ENCODE measurements at regions not wholly inside any gene's neighbourhood (a gene's known extent, or its start where the extent isn't known, plus 50 kb on each side); places are given as distances from the start of the nearest gene placed in this dataset.

DNA sequence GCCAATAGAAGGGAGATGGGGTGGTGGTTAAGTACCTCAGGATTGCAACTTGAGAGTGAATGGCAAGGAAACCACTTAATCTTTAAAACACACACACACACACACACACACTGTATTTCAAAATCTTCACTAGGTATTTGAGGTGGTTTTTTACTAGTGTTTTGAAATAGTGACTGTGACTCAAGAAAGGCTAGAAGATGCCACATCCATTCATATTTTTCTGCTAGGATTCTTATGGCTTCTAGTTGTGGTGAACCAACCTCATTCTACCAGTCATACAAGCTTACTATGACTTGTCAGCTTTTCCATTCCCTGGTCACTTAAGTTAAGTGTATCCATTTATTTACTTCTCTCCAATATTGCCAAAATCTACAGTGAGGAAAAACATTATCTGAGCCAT lies 519.4 kb upstream of the JAG1 start:
- TF ChIP-seq CTCF (conservative IDR thresholded peaks at IDR 0.05; ENCODE audit: low read depth, low read length) (no peak), CHD1 (IDR thresholded peaks at IDR 0.05; ENCODE audit: low read depth, low read length) (no peak), POLR2A (IDR thresholded peaks at IDR 0.05; ENCODE audit: low read depth, low read length) (no peak), BHLHE40 (IDR thresholded peaks at IDR 0.05; ENCODE audit: low read depth, low read length) (no peak), MAZ (IDR thresholded peaks at IDR 0.05; ENCODE audit: borderline replicate concordance, low read depth, low read length) (no peak), CEBPB (IDR thresholded peaks at IDR 0.05; ENCODE audit: low read depth, low read length) (no peak), SMC3 (IDR thresholded peaks at IDR 0.05; ENCODE audit: low read depth, low read length) (no peak)
